Astrocyte (in vitro differentiated cells and primary cell): ENCODE measurements at regions not wholly inside any gene's neighbourhood (a gene's known extent, or its start where the extent isn't known, plus 50 kb on each side); places are given as distances from the start of the nearest gene placed in this dataset.

ENCODE experiments used
- CTCF ChIP-seq: IDR thresholded peaks from 2 replicates; pipeline ENCODE4 v1.5.1; 2011; ENCODE audit warnings: low read depth, mild to moderate bottlenecking, inconsistent platforms, low read length, moderate library complexity; ENCODE audit not compliant: insufficient read depth
- EZH2 ChIP-seq: IDR thresholded peaks from 2 replicates; pipeline ENCODE4 v1.6.1; 2012; ENCODE audit warnings: mild to moderate bottlenecking, low read length, inconsistent platforms; ENCODE audit not compliant: insufficient read depth

DNA sequence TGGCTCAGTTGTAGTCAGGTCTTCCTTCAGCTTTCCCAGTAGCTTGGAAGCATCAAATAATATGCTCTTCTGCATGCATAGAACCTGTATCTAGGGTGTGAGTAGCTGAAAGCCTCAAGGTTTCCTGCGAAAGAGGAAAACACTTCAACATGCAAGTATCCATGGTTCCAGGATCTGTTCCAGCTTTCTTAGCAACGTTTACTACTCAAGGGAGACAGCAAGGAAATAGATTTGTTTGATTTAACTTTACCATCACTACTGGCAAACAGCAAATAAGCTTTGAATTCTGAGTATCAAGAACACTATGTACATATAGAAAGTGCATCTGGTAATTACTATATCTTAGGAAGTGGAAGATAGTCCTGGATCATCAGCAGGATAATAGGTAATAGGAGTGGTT is 341.0 kb downstream of the PRR16 start:
- TF ChIP-seq CTCF (no peak), EZH2 (no peak)
